GM12874 (cell line): ENCODE measurements at regions not wholly inside any gene's neighbourhood (a gene's known extent, or its start where the extent isn't known, plus 50 kb on each side); places are given as distances from the start of the nearest gene placed in this dataset.

Source experiments
- CTCF ChIP-seq: IDR thresholded peaks from 2 replicates; pipeline ENCODE4 v1.5.1; 2011; ENCODE audit warnings: low read depth, mild to moderate bottlenecking, control low read depth, low read length, moderate library complexity; ENCODE audit not compliant: insufficient read depth

DNA sequence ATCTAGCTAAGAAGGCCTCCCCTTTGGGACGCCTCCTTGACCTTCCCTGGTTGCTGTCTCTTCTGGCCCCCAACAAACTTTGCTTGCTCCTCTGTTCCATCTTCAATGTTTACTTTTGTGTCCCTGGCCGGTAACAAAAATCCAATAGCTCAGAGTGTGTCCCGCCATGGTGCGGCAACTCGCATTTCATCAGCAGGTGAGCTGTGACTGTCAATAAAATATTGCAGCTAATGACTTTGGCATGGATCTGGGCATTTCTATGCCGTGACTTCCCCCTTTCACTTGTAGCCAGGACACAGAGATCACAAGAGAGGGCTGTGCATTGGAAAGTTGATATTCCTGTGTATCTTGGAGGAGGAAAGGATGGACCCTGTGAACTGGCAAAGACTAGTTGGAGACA is 317.6 kb downstream of the RPS24 start:
- TF ChIP-seq CTCF = no peak

DNA sequence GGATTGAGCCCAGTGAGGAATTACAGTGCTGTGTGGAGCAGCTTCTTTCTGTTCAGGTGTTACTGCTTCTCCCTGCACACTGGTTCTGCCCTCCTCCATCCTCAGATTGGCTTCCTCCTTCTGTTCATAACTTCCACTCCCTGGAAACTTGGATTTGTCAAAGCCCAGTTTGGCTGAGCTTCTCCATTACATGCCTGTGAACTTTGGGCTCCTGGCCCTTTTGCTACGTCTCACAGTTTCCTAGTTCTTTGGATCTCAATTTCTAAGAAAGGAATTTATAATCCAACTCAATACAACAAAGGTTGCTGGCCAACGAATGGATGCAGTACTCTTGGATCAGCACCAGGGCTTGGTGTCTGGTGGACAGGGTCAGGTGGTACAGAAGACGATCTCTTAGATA is 318.1 kb downstream of the RPS24 start:
- TF ChIP-seq CTCF = no peak

- TF ChIP-seq CTCF = no peak
Measured at GRCh38 chr10:78353636-78354035, 320.0 kb downstream of the RPS24 start.

DNA sequence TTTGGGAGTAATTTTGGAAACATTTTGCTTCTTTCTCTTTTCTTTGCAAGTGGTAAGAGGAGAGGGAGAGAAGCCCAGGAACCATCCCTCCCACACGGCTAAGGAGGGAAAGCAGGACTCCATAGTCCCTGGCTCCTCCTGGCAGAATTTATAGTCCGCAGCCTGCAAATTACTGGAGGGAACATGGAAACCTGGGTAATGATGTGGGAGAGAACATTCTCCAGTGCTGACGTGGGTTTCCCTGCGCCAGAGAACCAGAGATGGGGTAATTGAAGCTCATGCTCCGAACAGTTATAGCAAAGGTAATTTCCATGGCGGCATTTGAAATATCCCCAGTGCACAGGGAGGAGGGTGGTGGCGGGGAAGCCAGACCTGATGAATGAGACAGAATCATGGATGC is 320.4 kb downstream of the RPS24 start:
- no peak for TF ChIP-seq CTCF

- TF ChIP-seq CTCF = no peak
Measured at GRCh38 chr10:78356291-78356900, 322.7 kb downstream of the RPS24 start.

- no peak for TF ChIP-seq CTCF
Measured at GRCh38 chr10:78357141-78358063, 323.7 kb downstream of the RPS24 start.

GRCh38 chr10:78358351-78358750 is 324.7 kb downstream of the RPS24 start:
- TF ChIP-seq CTCF = no peak
